ENCODE measurements at regions not wholly inside any gene's neighbourhood (a gene's known extent, or its start where the extent isn't known, plus 50 kb on each side); places are given as distances from the start of the nearest gene placed in this dataset.

- no peak for TF ChIP-seq ELF4 (IDR thresholded peaks at IDR 0.05)
- TF ChIP-seq SP1 (IDR thresholded peaks at IDR 0.05): no peak
- no peak for TF ChIP-seq ARNT (IDR thresholded peaks at IDR 0.05)
- TF ChIP-seq SUZ12 (IDR thresholded peaks at IDR 0.05): no peak
- TF ChIP-seq TARDBP (IDR thresholded peaks at IDR 0.05): no peak
- no peak for TF ChIP-seq FOXA1 (IDR thresholded peaks at IDR 0.05)
- TF ChIP-seq PKNOX1 (IDR thresholded peaks at IDR 0.05): no peak
- no peak for TF ChIP-seq BHLHE40 (IDR thresholded peaks at IDR 0.05; ENCODE audit: borderline replicate concordance)
Observed at GRCh38 chr1:5311147-5311546, 656.7 kb downstream of the AJAP1 start.

Measured in HEK293T (cell line).